Epidermal melanocyte (primary cell): ENCODE measurements at regions not wholly inside any gene's neighbourhood (a gene's known extent, or its start where the extent isn't known, plus 50 kb on each side); places are given as distances from the start of the nearest gene placed in this dataset.

Experiments used
- DNase-seq: peaks from one replicate; pipeline ENCODE4 v3.0.0; 2011; ENCODE audit warnings: low spot score; ENCODE audit not compliant: insufficient read length

- no peak for DNase-seq
Measured at GRCh38 chr12:105741786-105742566, 396.8 kb downstream of the NUAK1 start.

- DNase-seq, result no peak
Measured at GRCh38 chr12:105742567-105742874, 396.2 kb downstream of the NUAK1 start.

- no peak for DNase-seq
Measured at GRCh38 chr12:105744371-105745058, 394.2 kb downstream of the NUAK1 start.

GRCh38 chr12:105745811-105746210 lies 392.9 kb downstream of the NUAK1 start:
- DNase-seq, result no peak

GRCh38 chr12:105748806-105749600 lies 389.8 kb downstream of the NUAK1 start:
- DNase-seq, result no peak

GRCh38 chr12:105750096-105750495 lies 388.7 kb downstream of the NUAK1 start:
- DNase-seq, result no peak

- no peak for DNase-seq
Measured at GRCh38 chr12:105754313-105754712, 384.4 kb downstream of the NUAK1 start.

- DNase-seq, result no peak
Measured at GRCh38 chr12:105756961-105757360, 381.8 kb downstream of the NUAK1 start.

GRCh38 chr12:105759149-105759548 lies 379.6 kb downstream of the NUAK1 start:
- DNase-seq, result no peak

GRCh38 chr12:105761075-105761474 lies 377.7 kb downstream of the NUAK1 start:
- DNase-seq, result no peak

GRCh38 chr12:105764216-105764835 lies 374.4 kb downstream of the NUAK1 start:
- DNase-seq, result no peak

- DNase-seq, result no peak
Measured at GRCh38 chr12:105765053-105766014, 373.4 kb downstream of the NUAK1 start.

- no peak for DNase-seq
Measured at GRCh38 chr12:105766029-105766428, 372.7 kb downstream of the NUAK1 start.

- no peak for DNase-seq
Measured at GRCh38 chr12:105769486-105769885, 369.3 kb downstream of the NUAK1 start.

- no peak for DNase-seq
Measured at GRCh38 chr12:105773471-105773870, 365.3 kb downstream of the NUAK1 start.

GRCh38 chr12:105774037-105774436 lies 364.7 kb downstream of the NUAK1 start:
- DNase-seq, result no peak

- DNase-seq, result no peak
Measured at GRCh38 chr12:105775343-105775742, 363.4 kb downstream of the NUAK1 start.

- no peak for DNase-seq
Measured at GRCh38 chr12:105783983-105784947, 354.5 kb downstream of the NUAK1 start.

GRCh38 chr12:105793421-105793820 lies 345.3 kb downstream of the NUAK1 start:
- DNase-seq, result no peak
